MM.1S (cell line): ENCODE measurements at regions not wholly inside any gene's neighbourhood (a gene's known extent, or its start where the extent isn't known, plus 50 kb on each side); places are given as distances from the start of the nearest gene placed in this dataset.
"Not testable (repeated sequence)": the region's sequence is repeated elsewhere in the genome, so short reads cannot be mapped to it uniquely, and the experiment has no call there.

Experiments used
- EZH2 ChIP-seq: fragments of 300-600 bp; sonication (generic); optimal IDR thresholded peaks from 2 replicates; pipeline ENCODE3; 2017; ENCODE audit warnings: low read depth, mild to moderate bottlenecking, antibody characterized with exemption, low read length, mixed read lengths
- EZH2phosphoT487 ChIP-seq: fragments of 300-600 bp; sonication (generic); IDR thresholded peaks from 2 replicates; pipeline ENCODE4 v1.6.1; 2018; ENCODE audit warnings: antibody characterized with exemption, low read length
- TF ChIP-seq, protein P1 (sequence below): fragments of 300-600 bp; sonication (generic); IDR thresholded peaks from 2 replicates; pipeline ENCODE4 v1.5.1; 2016; ENCODE audit warnings: antibody characterized with exemption, low read length, mixed read lengths

DNA sequence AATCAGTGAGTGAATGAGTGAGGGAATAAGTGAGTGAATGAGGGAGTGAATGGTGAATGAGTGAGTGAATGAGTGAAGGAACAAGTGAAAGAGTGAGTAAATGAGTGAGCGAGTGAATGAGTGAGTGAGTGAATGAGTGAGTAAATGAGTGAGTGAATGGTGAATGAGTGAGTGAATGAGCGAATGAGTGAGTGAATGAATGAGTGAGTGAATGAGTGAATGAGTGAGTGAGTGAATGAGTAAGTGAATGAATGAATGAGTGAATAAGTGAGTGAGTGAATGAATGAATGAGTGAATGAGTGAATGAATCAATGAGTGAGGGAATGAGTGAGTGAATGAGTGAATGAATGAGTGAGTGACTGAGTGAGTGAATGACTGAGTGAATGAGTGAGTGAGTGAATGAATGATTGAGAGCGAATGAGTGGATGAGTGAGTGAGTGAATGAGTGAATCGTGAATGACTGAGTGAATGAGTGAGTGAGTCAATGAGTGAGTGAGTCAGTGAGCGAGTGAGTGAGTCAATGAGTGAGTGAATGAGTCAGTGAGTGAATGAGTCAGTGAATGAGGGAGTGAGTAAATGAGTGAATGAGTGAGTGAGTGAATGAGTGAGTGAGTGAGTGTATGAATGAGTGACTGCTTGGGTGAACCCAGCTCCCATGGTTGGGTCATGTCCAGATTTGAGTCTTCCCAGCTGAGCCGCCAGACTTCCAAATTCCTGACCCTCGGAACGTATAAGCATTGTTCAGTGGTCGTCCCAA, 133.0 kb downstream of the NPIPB11 start:
- TF ChIP-seq, protein P1, sequence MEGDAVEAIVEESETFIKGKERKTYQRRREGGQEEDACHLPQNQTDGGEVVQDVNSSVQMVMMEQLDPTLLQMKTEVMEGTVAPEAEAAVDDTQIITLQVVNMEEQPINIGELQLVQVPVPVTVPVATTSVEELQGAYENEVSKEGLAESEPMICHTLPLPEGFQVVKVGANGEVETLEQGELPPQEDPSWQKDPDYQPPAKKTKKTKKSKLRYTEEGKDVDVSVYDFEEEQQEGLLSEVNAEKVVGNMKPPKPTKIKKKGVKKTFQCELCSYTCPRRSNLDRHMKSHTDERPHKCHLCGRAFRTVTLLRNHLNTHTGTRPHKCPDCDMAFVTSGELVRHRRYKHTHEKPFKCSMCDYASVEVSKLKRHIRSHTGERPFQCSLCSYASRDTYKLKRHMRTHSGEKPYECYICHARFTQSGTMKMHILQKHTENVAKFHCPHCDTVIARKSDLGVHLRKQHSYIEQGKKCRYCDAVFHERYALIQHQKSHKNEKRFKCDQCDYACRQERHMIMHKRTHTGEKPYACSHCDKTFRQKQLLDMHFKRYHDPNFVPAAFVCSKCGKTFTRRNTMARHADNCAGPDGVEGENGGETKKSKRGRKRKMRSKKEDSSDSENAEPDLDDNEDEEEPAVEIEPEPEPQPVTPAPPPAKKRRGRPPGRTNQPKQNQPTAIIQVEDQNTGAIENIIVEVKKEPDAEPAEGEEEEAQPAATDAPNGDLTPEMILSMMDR, result not testable (repeated sequence)
- TF ChIP-seq EZH2, EZH2phosphoT487: not testable (repeated sequence)
